ENCODE measurements at regions not wholly inside any gene's neighbourhood (a gene's known extent, or its start where the extent isn't known, plus 50 kb on each side); places are given as distances from the start of the nearest gene placed in this dataset.
"Not testable (repeated sequence)": the region's sequence is repeated elsewhere in the genome, so short reads cannot be mapped to it uniquely, and the experiment has no call there.

- TF ChIP-seq CTCF (IDR thresholded peaks at IDR 0.05; ENCODE audit: poor library complexity); EZH2phosphoT487 (IDR thresholded peaks at IDR 0.05; ENCODE audit: low read depth, severe bottlenecking, unreplicated experiment); EZH2 (IDR thresholded peaks at IDR 0.05; ENCODE audit: borderline replicate concordance): not testable (repeated sequence)
Measured at GRCh38 chr20:40269274-40269673, 419.8 kb downstream of the MAFB start.
